Glutamatergic neuron (in vitro differentiated cells): ENCODE measurements at regions not wholly inside any gene's neighbourhood (a gene's known extent, or its start where the extent isn't known, plus 50 kb on each side); places are given as distances from the start of the nearest gene placed in this dataset.

Experiments used
- DNase-seq: peaks from one replicate; pipeline ENCODE4 v3.0.0; 2022
- H3K27ac Mint-ChIP-seq: one replicate; pipeline ENCODE4 v1.8.0; 2020; ENCODE audit warnings: mild to moderate bottlenecking, mixed read lengths, inconsistent platforms; ENCODE audit not compliant: unreplicated experiment
- H3K27me3 Mint-ChIP-seq: one replicate; pipeline ENCODE4 v1.8.0; 2020; ENCODE audit warnings: mild to moderate bottlenecking, moderate library complexity, mixed read lengths, inconsistent platforms; ENCODE audit not compliant: unreplicated experiment
- H3K36me3 Mint-ChIP-seq: one replicate; pipeline ENCODE4 v1.8.0; 2020; ENCODE audit warnings: mild to moderate bottlenecking, mixed read lengths, inconsistent platforms; ENCODE audit not compliant: unreplicated experiment
- H3K4me1 Mint-ChIP-seq: one replicate; pipeline ENCODE4 v1.8.0; 2020; ENCODE audit warnings: mild to moderate bottlenecking, low read depth, mixed read lengths, inconsistent platforms; ENCODE audit not compliant: unreplicated experiment
- H3K4me3 Mint-ChIP-seq: one replicate; pipeline ENCODE4 v1.8.0; 2020; ENCODE audit warnings: mild to moderate bottlenecking, mixed read lengths, inconsistent platforms; ENCODE audit not compliant: unreplicated experiment
- H3K9me3 Mint-ChIP-seq: one replicate; pipeline ENCODE4 v1.8.0; 2020; ENCODE audit warnings: mild to moderate bottlenecking, moderate library complexity, mixed read lengths, inconsistent platforms; ENCODE audit not compliant: unreplicated experiment
- TF ChIP-seq, protein P1 (sequence below): fragments of 200-600 bp; sonication (generic); IDR thresholded peaks from one replicate; pipeline ENCODE4 v1.5.0; 2021; ENCODE audit not compliant: partially characterized antibody, unreplicated experiment

DNA sequence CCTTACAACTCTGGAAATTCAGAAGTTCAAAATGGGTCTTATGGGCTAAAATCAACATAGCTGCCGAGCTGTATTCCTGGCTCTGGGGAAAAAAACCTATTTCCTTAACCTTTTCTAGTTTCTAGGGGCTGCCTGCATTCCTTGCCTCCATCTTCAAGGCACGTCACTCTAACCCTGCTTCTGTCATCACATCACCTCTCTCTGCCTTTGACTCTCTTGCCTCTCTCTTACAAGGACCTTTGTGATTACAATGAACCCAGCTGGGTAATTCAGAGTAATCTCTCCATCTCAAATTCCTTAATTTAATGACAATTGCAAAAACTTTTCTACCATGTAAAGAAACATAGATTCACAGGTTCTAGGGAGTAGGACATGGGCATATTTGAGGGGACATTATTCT is 103.1 kb upstream of the SMC2 start:
- Mint-ChIP-seq H3K27me3 (no peaks in the 10 kb centered on the region), H3K27ac (no peak overlapping the region), H3K4me3 (no peak overlapping the region), H3K36me3 (no peaks in the 10 kb centered on the region), H3K4me1 (no peaks in the 10 kb centered on the region), H3K9me3 (no peaks in the 10 kb centered on the region)
- no peak for DNase-seq
- TF ChIP-seq, protein P1, sequence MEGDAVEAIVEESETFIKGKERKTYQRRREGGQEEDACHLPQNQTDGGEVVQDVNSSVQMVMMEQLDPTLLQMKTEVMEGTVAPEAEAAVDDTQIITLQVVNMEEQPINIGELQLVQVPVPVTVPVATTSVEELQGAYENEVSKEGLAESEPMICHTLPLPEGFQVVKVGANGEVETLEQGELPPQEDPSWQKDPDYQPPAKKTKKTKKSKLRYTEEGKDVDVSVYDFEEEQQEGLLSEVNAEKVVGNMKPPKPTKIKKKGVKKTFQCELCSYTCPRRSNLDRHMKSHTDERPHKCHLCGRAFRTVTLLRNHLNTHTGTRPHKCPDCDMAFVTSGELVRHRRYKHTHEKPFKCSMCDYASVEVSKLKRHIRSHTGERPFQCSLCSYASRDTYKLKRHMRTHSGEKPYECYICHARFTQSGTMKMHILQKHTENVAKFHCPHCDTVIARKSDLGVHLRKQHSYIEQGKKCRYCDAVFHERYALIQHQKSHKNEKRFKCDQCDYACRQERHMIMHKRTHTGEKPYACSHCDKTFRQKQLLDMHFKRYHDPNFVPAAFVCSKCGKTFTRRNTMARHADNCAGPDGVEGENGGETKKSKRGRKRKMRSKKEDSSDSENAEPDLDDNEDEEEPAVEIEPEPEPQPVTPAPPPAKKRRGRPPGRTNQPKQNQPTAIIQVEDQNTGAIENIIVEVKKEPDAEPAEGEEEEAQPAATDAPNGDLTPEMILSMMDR = no peak

DNA sequence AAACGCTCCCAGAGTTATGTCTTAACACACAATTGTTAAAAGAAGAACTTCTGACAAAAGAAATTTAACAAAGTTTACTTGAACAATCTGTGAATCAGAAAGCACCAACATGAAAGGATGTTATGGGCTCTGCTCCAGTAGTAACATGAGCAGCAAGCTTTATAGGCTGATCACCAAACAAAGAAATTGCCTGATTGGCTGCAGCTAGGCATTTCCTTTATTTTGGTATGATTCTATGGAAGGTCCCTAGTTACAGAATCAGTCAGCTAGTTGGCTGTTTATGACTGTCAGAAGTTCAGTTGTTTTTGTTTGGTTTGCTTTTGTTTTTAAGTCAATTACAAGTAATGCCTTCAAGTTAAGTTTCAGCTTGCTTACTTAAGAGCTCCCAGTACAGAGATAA is 102.4 kb upstream of the SMC2 start:
- Mint-ChIP-seq H3K4me1 (no peaks in the 10 kb centered on the region), H3K27me3 (no peaks in the 10 kb centered on the region), H3K27ac (no peak overlapping the region), H3K4me3 (no peak overlapping the region), H3K36me3 (no peaks in the 10 kb centered on the region), H3K9me3 (no peaks in the 10 kb centered on the region)
- no peak for DNase-seq
- TF ChIP-seq, protein P1 = no peak

DNA sequence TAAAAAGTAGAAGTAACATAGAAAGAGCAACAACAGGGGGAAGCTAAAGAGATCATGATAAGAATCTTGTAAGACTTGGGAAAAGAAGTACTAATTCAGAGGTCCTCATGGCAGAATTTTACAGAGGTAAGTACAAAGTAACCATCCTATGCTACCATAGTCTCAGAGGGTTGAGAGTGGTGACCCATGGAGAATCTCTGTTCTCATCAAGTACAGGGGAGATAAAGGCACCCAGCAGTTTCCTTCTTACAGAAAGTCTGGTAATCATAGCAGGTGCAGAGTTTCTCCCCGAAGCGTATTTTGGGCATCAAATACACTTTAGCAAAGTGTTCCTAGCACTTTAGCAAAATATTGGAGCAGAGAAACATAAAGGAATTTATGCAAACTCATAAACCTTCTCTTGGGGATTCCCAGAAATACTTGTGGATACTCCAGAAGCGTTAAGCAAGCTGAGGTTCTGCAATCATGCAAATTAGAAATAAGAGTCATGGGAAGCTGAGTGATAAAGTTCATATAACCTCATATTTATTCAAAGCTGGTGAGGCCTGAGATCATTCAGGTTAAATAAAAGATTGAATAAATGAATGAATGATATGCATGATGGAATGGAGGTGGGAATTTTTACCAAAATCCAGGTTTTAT is 101.0 kb upstream of the SMC2 start:
- no peaks in the 10 kb centered on the region for H3K36me3 Mint-ChIP-seq
- TF ChIP-seq, protein P1 = no peak
- no peak for DNase-seq
- no peaks in the 10 kb centered on the region for H3K27me3 Mint-ChIP-seq
- no peak overlapping the region for H3K4me3 Mint-ChIP-seq
- H3K27ac Mint-ChIP-seq = no peak overlapping the region
- no peaks in the 10 kb centered on the region for H3K9me3 Mint-ChIP-seq
- H3K4me1 Mint-ChIP-seq = peaks cover 8% of the 10 kb centered on the region

DNA sequence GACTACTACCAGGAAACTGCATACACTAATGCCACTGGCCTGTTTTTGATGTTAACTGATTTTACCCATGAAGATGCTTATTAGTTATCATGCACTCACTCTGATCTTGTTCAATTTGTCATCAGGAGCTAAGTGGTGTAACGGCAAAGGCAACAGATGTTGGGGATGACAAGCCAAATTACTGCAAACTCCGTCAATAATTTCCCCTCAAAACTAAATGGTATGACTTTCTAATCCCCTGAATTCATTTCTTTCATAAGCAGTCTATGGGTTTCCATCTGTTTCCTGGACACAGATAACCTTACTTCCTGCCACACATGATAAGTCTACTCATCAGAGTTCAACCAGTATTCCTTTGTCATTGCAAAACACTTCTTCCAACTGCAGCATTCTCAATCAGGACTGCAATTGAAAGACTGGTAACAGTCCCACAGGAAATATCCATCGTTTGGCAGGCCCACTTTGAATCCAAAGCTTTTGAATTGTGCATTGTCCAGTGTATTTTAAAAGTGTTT is 96.2 kb upstream of the SMC2 start:
- Mint-ChIP-seq H3K4me3 (no peak overlapping the region), H3K27ac (peak overlapping the region; percentile 74), H3K27me3 (no peaks in the 10 kb centered on the region), H3K4me1 (peaks cover 8% of the 10 kb centered on the region), H3K9me3 (no peaks in the 10 kb centered on the region), H3K36me3 (no peaks in the 10 kb centered on the region)
- TF ChIP-seq, protein P1 = no peak
- no peak for DNase-seq

DNA sequence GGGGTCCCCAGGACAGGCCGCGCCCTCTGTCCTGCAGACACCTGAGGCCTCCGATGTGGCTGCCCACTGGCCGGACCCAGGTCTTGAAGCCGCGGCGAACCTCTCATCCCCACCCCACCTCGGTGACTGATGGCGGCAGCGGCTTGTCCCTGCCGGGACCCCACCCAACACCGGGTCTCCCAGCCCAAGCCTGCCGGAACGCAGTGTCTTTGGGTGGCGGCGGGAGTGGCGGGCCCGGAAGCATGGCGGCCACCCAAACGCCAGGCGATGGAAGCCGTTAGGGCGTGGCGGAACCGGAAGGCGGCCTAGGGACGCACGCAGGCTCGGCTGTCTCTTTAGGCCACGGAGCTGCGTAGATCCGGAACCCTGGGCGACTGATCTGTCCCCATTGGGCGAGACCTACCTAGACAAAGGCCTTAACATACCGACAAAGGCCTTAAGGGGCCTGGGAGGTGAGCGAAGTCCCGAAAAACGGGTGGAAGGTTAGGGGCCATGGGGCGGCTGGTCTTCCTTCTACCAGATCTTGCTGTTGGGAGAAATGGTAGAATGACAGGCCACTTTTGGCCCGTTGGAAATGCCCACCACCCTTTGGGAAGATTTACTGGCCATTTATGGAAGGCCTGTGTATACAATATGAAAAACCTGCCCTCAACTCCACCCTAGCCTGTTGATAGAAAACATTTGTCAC is 94.6 kb upstream of the SMC2 start:
- no peaks in the 10 kb centered on the region for H3K27me3 Mint-ChIP-seq
- no peaks in the 10 kb centered on the region for H3K9me3 Mint-ChIP-seq
- DNase-seq = no peak
- TF ChIP-seq, protein P1 = no peak
- no peaks in the 10 kb centered on the region for H3K36me3 Mint-ChIP-seq
- peaks cover 8% of the 10 kb centered on the region for H3K4me1 Mint-ChIP-seq
- no peak overlapping the region for H3K27ac Mint-ChIP-seq
- no peak overlapping the region for H3K4me3 Mint-ChIP-seq
